Large intestine (tissue), 3 donors: ENCODE measurements at regions not wholly inside any gene's neighbourhood (a gene's known extent, or its start where the extent isn't known, plus 50 kb on each side); places are given as distances from the start of the nearest gene placed in this dataset.

Experiments used
- DNase-seq, 2 donors: peaks; one replicate each; pipeline versions ENCODE4 v3.0.0 to v3.0.0-alpha.2; 2013
- H3K27ac ChIP-seq: one replicate; pipeline ENCODE4 v1.5.1; 2013; ENCODE audit warnings: low read length
- H3K27me3 ChIP-seq: 2 replicates; pipeline ENCODE4 v1.6.1; 2013; ENCODE audit warnings: low read length; ENCODE audit not compliant: control insufficient read depth, insufficient read depth
- H3K36me3 ChIP-seq: 2 replicates; pipeline ENCODE4 v1.6.1; 2013; ENCODE audit warnings: low read length; ENCODE audit not compliant: control insufficient read depth, insufficient read depth
- H3K4me1 ChIP-seq: one replicate; pipeline ENCODE4 v1.6.1; 2013; ENCODE audit warnings: low read length; ENCODE audit not compliant: control insufficient read depth, insufficient read depth
- H3K4me3 ChIP-seq: one replicate; pipeline ENCODE4 v1.5.1; 2013; ENCODE audit warnings: low read length
- H3K9me3 ChIP-seq: one replicate; pipeline ENCODE4 v1.6.1; 2013; ENCODE audit warnings: mild to moderate bottlenecking, low read depth, low read length, moderate library complexity; ENCODE audit not compliant: control insufficient read depth
- whole genome bisulfite sequencing: methylation state at CpG from one replicate; pipeline ENCODE4 v1.1.5; 2013; ENCODE audit warnings: low lambda C conversion rate; ENCODE audit not compliant: insufficient coverage; 5-methylcytosine and 5-hydroxymethylcytosine counted together

DNA sequence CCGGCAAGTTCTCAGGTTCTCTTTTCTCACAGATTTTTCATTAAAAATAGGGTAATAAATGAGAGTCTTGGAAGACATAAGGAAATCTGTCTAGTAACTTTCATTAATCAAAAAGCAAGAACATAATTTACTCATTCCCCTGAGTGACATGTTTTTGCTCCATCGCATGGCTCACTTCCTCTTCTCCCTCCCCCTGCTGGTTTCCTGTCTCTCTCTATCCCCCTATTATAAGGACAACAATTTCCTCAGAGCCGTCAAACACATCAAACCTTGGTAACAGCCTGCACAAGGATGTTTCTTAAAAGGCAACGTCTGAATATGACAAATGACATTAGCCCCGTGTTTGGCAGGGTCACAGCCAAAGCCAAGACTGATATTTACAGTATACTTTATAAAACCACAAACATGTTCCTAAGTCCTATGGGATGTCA, 1149.6 kb downstream of the IGSF11 start:
- 45% methylated on average over 2 of the region's 5 CpGs for WGBS
- H3K36me3 ChIP-seq = no peaks in the 10 kb centered on the region
- H3K27me3 ChIP-seq = no peaks in the 10 kb centered on the region
- no peak overlapping the region for H3K27ac ChIP-seq
- no peaks in the 10 kb centered on the region for H3K4me1 ChIP-seq
- no peak overlapping the region for H3K4me3 ChIP-seq
- no peak for DNase-seq
- no peaks in the 10 kb centered on the region for H3K9me3 ChIP-seq

DNA sequence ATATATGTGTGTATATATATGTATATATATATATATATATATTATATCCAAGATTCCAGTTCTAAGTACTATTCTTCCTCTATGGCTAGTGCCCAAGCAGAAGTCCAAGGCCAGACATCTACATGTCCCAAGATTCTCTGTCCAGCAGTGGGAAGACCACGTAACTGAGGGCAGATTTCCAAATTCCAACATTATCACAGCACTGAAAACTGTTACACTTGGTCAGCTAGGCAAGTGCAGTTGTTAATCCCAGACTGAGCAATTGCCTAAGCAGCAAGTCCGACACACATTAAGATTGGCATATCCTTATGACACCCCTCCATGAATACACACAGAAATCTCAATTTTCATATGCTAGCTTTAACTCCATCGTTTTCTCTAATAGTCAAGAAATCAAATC, 1148.5 kb downstream of the IGSF11 start:
- Histone ChIP-seq H3K4me1 (no peaks in the 10 kb centered on the region), H3K4me3 (no peak overlapping the region), H3K9me3 (no peaks in the 10 kb centered on the region), H3K36me3 (no peaks in the 10 kb centered on the region), H3K27ac (no peak overlapping the region), H3K27me3 (no peaks in the 10 kb centered on the region)
- DNase-seq = no peak
- WGBS = 100% methylated on average over 1 of the region's 3 CpGs

DNA sequence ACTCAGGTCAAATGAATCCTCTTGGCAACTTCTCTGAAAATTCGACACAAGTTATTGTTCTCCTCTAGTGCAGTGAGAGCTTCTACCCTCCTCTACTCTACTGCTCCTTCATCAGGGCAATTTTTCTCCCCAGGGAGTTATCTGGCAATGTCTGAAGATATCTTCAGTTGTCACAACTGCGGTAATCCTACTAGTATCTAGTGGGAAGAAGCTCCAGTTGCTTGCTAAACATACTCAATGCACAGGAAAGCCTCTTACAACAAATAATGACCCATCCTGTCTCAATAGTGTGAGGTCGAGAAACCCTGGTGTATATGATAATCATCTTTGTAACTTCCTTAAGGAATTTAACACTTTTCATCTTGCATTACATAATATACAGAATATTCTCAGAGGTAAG, 1147.6 kb downstream of the IGSF11 start:
- Histone ChIP-seq H3K4me1 (no peaks in the 10 kb centered on the region), H3K27me3 (no peaks in the 10 kb centered on the region), H3K27ac (no peak overlapping the region), H3K36me3 (no peaks in the 10 kb centered on the region), H3K9me3 (no peaks in the 10 kb centered on the region), H3K4me3 (no peak overlapping the region)
- WGBS = 100% methylated on average over 2 of the region's 3 CpGs
- DNase-seq = no peak

DNA sequence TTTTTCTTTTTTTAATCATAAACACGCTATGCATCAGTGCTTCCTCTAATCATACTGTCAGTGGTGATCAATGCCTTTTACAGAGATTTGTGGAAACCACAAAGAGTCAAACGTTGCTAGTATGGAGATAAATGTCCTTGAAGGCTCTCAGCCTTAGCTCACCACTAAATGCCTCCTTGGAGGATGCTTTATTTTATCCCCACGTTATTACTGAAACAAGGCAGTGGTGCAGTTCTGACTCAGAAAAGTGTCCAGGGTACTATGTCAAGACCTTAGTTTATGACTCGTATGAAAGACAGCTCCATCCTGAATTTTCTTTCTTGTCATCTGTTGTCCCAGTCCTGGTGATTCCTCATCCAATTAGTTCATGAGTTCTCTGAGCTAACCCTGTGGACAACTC, 1146.7 kb downstream of the IGSF11 start:
- WGBS = 100% methylated on average over 1 of the region's 4 CpGs
- DNase-seq = no peak
- H3K36me3 ChIP-seq = no peaks in the 10 kb centered on the region
- H3K4me3 ChIP-seq = no peak overlapping the region
- H3K27ac ChIP-seq = no peak overlapping the region
- no peaks in the 10 kb centered on the region for H3K27me3 ChIP-seq
- no peaks in the 10 kb centered on the region for H3K4me1 ChIP-seq
- H3K9me3 ChIP-seq = no peaks in the 10 kb centered on the region

DNA sequence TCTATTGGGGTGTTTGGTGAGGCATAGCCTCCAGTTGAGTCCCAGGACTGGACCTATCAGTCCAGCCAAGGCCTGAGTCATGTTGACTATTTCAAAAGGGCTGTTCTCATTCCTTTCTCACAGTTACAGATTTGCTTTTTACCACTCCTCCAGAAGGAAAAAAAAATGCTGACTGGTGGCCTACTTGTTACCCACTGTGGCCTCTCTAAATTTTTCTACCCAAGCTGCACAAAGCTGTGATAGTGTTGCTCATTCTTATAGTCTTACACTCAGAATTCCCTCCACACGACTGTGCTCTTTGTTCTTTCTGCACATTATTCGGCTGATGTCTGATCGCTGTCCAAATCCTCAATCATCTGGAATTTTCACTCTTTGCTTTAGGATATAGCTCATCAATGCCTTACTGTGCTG, 1142.2 kb downstream of the IGSF11 start:
- no peak for DNase-seq
- Histone ChIP-seq H3K4me1 (no peaks in the 10 kb centered on the region), H3K27ac (no peak overlapping the region), H3K4me3 (no peak overlapping the region), H3K36me3 (no peaks in the 10 kb centered on the region), H3K27me3 (no peaks in the 10 kb centered on the region), H3K9me3 (no peaks in the 10 kb centered on the region)
- WGBS = no CpG with 5 or more reads among the region's 3 CpGs

DNA sequence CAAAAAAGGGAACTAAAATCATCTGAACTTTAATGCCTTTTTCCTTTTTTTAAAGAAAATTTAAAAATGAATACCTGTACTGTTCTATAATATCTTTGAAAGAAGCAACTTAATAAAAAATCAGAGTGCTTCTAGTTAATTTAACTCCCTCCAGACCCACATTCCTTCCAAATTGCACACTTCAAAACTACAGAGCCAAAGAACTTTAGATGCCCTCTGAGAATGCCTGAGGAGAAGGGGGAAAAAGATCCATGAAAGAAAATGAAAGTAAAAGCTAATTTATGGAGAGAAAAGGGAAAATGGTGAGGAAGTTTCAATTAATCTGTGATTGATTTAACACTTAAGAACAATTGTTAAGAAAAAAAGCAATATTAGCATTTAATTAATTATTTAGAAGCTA, 1141.6 kb downstream of the IGSF11 start:
- Histone ChIP-seq H3K4me1 (no peaks in the 10 kb centered on the region), H3K4me3 (no peak overlapping the region), H3K27me3 (no peaks in the 10 kb centered on the region), H3K27ac (no peak overlapping the region), H3K9me3 (no peaks in the 10 kb centered on the region), H3K36me3 (no peaks in the 10 kb centered on the region)
- no peak for DNase-seq

DNA sequence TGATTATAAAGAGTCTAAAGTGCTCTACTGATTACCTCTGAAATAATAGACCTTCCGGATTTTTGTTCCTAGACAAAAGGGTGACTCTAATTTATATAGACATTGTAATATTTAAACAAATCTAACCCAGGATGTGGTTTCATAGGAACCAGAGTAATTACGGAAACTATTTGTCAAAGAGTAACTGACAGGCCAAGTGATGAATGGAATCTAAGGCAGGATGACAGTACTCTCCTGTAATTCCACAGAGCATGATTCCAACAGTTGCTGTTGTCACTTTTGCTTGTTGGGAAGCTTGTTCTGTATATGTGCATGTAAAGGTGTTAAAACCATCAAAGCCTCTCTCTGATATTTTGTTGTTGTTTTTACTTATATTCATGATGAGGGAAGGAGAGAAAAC, 1141.0 kb downstream of the IGSF11 start:
- WGBS = no CpG with 5 or more reads among the region's 2 CpGs
- no peaks in the 10 kb centered on the region for H3K9me3 ChIP-seq

DNA sequence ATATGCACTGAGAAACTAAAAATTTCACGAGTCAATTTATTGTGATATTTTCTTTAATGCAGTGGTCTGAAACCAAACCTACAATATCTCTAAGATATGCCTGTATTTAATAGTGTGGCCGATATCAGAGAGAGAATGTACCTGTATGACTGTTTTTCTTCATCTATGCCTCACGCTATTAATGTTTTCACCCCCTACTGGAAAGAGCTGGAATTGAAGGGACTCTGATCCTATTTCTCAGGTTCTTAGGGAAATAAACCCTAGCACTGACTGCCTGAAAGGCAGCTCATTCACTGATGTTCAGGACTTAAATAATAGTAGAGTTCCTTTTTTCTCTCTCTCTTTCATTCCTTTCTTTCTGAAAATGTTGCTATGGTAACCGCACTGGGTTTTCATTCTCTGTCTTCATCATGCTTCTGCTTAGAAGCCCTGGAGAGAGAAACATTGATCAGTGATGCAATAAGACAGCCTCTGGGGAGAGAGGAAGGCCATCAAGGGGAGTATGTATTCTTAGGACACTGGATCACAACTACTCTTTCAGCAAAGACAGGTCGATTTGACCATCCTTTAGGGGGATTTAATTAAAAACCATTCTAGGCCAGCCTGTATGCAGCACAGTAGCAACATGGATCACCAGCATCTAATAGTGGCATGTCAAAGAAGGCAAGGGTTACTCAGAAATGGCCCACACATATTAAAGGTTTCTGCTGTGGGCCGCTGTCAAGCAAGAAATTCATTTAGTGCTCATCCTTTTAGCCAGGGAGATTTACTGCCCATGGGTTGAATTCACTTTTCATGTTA, 1135.7 kb downstream of the IGSF11 start:
- H3K4me3 ChIP-seq = no peak overlapping the region
- H3K27me3 ChIP-seq = no peaks in the 10 kb centered on the region
- H3K4me1 ChIP-seq = no peaks in the 10 kb centered on the region
- 40% methylated on average over 2 of the region's 6 CpGs for WGBS
- H3K27ac ChIP-seq = no peak overlapping the region
- no peak for DNase-seq
- no peaks in the 10 kb centered on the region for H3K36me3 ChIP-seq
- no peaks in the 10 kb centered on the region for H3K9me3 ChIP-seq

More for the DNA sequence above, 1141.0 kb downstream of the IGSF11 start:
- no peak for DNase-seq
- no peak overlapping the region for H3K27ac ChIP-seq
- H3K36me3 ChIP-seq = no peaks in the 10 kb centered on the region
- no peaks in the 10 kb centered on the region for H3K27me3 ChIP-seq
- H3K4me3 ChIP-seq = no peak overlapping the region
- H3K4me1 ChIP-seq = no peaks in the 10 kb centered on the region

DNA sequence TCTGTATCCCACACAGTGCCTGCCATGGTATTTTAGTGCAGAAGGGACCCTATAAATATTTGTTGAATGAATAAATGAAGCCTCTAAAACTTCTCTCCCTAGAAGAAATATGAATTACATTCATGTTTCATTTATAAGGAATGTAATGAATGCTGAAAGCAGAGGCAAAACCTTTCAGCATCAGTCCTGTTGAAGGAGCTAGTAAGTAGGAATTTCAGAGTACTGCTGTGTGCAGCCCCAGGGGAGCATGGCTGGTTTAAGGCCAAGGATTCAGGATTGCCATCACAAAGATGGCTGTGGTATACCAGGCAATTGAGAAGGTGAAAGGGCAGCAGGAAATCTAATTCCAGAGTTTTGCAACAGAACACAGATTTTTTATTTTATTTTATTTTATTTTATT, 1131.4 kb downstream of the IGSF11 start:
- no peaks in the 10 kb centered on the region for H3K36me3 ChIP-seq
- no peak overlapping the region for H3K27ac ChIP-seq
- no peaks in the 10 kb centered on the region for H3K27me3 ChIP-seq
- no peak for DNase-seq
- H3K9me3 ChIP-seq = no peaks in the 10 kb centered on the region
- H3K4me3 ChIP-seq = no peak overlapping the region
- no peaks in the 10 kb centered on the region for H3K4me1 ChIP-seq

DNA sequence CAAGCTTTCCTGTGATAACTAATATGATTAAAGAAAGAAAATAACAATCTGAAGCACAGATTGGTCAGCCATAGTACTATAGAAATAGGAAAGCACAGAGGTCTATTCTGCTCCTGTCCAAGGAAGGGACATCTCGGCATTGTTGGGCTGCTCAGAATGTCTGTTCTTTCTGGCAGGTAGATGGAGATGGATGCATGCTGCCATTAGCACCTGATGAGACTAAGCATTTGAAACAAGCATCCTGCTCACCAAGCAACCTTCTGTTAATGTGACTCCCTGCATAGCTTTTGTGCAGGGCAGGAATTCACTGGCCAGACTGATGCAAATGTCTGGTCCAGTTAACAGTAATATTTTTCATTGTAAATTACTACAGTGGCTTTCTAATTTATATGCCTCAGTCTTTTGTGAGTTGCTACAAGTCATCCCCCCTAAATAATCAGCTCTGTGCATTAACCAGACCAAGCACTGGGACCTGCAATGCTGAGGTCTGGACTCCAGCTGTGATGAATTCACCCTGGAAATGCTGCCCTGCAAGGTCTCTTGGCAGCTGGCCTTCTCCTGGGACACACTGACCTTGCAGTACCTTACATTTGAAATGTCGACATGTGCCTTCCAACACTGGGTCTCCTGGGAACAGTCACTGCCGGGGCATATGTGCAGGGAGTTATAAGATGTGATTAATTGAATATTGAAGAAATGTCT, 1123.7 kb downstream of the IGSF11 start:
- Histone ChIP-seq H3K4me3 (no peak overlapping the region), H3K36me3 (no peaks in the 10 kb centered on the region), H3K27ac (no peak overlapping the region), H3K9me3 (no peaks in the 10 kb centered on the region), H3K27me3 (no peaks in the 10 kb centered on the region), H3K4me1 (no peaks in the 10 kb centered on the region)
- DNase-seq = no peak
- WGBS = 90% methylated on average over 2 of the region's 3 CpGs

DNA sequence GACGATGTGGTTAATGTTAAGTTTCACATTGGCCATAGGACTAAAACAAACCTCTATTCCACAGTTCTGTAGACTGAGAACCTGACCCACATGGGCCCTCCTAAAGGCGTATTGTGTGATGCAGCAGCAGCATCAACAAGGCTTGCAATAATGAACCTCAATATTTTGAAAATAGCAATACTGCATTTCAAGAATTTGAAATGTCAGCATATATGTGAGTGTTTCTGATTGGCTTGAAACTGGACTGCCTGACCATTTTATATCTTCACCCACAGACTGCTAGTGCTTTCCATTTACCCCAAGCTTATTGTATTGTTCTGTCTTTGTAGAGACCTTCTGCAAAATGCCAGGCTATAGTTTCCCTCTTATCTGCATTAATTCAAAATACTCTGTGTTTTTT, 1122.3 kb downstream of the IGSF11 start:
- H3K27ac ChIP-seq = no peak overlapping the region
- H3K9me3 ChIP-seq = no peaks in the 10 kb centered on the region
- H3K27me3 ChIP-seq = no peaks in the 10 kb centered on the region
- no peak overlapping the region for H3K4me3 ChIP-seq
- no CpG with 5 or more reads among the region's 2 CpGs for WGBS
- no peaks in the 10 kb centered on the region for H3K36me3 ChIP-seq
- H3K4me1 ChIP-seq = no peaks in the 10 kb centered on the region
- no peak for DNase-seq
